Right kidney (tissue), 1 donor: ENCODE measurements at regions not wholly inside any gene's neighbourhood (a gene's known extent, or its start where the extent isn't known, plus 50 kb on each side); places are given as distances from the start of the nearest gene placed in this dataset.

Source experiments
- DNase-seq: peaks from one replicate; pipeline ENCODE4 v3.0.0-alpha.2; 2016

DNA sequence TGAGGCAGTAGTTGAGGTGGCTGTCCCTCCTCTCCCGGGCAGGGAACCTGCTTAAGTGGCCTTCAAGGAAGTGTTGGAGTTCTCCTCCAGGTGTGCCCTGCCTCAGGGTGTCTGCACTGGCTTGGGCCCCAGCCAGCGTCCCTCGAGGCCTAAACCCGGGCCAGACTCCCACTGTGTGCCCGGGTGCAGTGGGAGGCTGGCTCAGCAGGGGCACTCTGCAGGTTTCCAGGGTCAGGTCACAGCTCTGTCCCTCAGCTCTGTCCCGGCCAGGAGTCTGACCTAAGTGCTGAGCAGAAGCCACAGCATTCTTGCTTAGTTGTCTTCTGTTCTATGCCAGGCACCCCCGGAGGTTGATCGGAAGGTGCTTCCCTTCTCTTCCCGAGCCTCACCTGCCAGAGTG, 69.0 kb upstream of the OTOS start:
- DNase-seq: no peak

DNA sequence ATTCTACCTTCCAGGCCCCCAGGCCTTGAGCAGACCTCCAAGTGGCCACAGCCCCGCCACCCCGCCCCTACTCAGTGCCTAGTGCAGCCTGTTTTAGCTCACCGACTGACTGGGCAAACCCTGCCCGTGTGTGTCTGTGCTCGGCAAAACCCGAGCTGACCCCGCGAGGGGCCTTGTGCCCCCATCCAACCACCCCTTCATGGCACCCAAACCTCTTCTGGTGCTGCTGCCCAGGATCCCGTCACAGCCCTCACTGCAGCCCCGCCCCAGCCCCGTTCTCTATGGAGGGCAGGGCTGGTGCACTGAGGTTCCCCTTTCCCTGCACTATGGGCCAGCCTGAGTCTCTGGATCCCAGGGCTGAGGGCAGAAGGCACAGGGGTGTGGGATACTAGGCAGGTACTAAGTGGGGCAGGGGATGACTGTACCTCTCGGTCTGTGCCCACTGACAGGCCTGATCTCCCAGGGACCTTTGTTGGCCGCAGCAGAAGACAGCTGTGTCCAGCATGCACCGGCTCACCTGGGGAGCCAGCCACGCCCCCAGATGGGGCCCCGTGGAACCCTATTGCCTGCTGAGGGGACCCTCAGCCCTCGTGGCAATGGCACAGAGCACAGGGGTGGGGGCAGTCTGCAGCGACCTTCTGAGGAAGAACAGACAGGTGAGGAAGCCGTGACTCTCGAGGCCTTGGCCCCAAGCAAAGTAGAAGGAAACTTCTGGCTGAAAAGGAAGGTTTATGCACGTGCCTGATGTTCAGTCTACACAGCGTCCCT, 69.9 kb upstream of the OTOS start:
- no peak for DNase-seq

DNA sequence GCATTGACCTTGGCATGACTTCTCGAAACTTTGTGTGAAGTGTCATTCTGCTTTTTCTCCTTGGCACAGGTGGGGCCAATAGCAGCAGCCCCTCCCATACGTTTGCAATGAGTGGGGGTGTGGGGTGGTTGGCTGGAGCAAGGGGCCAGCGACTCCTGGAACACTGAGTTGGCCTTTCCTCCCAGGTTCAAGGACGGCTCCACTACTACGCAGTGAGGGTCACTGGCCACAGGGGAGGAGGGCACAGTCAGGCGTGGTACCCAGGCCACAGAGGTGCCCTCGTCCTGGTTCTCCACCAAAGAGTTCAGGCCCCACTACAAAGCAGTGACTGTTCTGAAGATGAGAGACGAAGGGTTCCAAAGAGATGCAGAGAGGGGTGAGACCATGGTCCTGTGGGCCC, 70.6 kb upstream of the OTOS start:
- no peak for DNase-seq

DNA sequence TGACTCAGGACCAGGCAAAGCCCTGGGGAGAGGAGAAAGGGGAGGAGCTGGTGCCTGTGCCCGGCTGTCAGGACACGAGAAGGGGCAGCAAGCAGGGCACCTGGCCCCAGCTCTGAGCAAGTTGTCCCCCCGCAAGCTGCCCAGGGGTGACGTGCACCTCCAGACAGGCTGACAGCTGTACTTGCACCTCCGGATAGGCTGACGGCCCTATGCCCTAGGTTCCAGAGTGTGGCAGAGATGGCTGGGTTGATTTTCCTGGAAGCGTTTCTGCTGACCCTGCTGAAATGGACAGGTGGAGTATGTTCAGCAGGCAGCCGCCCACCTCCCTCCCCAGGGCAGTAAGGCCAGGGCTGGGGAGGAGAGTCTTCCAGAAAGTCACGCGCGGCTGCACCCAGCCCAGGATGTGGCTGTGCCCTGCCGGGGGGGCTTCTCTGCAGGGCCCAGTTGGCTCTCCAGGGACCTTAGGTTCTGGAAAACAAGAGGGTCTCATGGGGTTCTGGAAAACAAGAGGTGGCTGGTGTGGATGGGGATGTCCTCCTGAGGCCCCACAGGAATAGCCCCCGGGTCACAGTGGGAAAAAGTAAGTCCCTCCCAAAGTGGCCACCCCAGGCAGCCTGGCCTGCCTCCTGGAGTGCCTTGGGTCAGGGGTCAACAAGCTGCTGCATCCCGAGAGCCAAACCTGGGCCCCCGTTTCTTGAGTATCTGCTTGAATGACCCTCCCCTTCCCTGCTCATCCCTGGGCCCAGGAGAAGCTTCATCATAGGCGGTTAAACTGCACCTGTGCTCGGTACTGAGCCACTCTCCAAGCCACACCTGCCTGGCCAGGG, 71.4 kb upstream of the OTOS start:
- DNase-seq: no peak

- DNase-seq: no peak
Measured at GRCh38 chr2:240212425-240213225, 72.2 kb upstream of the OTOS start.

- DNase-seq: no peak
Measured at GRCh38 chr2:240213226-240213475, 72.7 kb upstream of the OTOS start.

DNA sequence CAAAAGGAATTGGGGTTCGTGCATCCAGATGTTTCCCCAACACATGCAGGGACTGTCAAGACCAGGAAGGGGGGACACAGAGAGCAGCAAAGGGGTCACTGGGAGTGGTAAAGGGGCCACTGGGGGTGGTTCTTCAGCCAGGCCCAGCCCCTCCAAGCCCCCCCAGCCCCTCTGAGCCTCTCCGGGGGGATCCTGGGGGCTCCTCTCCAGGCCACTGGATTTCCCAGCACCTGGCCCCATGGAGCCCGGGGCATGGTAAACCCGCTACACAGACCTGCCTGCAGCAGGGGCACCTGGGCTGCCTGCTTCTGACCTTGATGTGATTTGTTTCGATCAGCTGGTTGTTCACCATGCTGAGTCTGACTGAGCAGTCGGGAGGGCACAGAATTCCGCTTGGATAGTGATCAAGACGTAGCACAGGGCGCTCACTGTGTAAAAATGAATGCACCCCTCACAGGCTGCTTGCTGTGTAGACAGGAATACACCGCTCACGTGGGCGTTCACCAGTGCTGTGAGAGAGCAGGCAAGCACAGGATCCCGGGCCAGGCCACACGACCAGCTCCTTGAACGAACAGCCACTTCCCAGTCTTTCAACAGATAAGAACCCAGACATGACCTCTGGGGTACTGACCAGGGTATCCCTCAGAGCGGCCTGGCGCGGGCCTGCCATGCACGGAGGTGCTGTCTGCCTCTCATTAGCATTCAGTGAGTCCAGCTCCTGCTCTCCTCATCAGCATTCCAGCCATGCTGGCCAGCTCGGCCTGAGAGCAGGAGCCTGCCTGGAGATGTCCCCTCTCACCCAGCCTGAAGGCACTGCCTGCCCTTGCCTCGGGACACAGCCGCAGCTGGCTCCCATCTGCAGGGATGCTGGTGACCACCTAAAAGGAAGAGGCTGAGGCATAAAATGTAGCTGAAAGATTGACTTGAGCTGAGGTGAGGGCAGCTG, 73.3 kb upstream of the OTOS start:
- no peak for DNase-seq

DNA sequence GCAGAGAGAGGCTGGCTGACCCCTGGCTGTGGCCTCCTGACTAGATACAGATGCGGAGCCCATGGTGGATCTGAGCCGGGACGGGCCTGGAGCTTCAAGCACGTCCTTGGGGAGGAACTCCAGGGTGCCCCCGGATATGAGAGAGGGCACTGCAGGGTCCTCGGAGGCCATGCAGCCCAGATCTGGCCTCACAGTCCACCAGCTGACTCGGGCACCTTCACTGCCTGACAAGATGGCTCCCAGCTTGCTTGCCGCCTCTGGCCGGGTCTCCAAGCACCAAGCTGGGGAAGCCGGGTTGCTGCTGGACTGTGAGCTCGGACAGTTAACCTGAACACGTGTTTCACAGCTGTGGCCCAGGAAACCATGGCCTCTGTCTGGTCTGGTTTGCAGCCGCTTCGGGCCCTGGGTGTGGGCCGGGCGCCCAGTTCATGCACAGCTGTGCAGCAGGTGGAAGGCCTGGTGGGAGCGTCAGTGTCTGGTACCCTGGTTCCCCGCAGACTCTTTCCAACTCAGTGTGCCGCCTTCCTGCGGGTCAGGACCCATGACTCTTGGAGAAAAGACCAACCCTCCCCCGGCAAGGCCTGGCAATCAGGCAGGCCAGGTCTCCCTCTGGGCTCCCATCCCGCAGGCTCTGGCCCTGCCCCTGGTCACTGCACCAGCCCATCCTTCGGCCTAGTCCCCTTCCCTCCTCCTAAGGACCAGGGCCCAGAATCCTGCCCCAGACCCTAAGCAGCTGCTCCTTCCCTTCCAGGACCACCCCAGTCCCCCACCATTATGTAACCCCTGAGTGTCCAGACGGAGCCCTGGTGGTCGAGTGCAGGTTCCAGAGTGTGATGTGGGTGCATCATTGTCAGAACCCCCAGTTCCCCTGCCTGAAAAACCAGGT, 74.6 kb upstream of the OTOS start:
- no peak for DNase-seq

DNA sequence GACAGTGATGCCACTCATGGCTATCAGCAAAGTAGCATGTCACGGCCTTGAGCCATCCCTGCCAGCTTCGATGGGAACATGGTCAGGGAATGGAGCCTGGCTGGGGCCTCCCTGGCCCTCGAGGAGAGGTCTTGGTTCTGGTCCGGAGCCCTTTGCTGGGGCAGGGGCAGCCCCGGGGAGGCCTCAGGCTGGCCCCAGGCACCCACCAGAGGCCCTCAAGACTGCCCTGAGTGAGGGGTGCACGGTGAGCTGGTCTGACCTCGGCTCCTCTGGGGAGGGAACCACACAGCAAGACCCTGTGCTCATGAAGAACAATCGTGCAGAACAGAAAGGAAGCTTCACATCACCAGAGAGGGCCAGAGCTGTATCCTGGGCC, 75.2 kb upstream of the OTOS start:
- DNase-seq: no peak

DNA sequence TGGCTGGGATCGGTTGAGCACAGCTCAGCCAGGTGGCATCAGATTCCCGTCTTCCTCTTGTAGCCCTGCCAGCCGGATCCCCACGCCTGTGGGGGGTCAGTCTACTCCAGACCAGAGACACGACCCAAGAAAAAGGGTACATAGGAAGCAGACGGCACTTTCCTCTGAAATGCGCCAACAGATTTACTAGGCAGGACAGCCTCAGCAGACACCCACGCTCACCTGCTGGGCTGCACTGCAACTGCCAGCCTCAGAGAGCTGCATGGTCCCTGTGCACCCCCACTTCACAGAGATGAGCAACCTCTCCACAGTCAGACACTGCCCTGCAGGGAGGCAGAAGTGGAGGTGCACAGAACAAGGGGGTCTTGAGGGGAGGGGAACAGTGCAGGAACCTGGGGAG, 75.7 kb upstream of the OTOS start:
- DNase-seq: no peak

GRCh38 chr2:240217431-240218301, 77.2 kb upstream of the OTOS start:
- DNase-seq: no peak

DNA sequence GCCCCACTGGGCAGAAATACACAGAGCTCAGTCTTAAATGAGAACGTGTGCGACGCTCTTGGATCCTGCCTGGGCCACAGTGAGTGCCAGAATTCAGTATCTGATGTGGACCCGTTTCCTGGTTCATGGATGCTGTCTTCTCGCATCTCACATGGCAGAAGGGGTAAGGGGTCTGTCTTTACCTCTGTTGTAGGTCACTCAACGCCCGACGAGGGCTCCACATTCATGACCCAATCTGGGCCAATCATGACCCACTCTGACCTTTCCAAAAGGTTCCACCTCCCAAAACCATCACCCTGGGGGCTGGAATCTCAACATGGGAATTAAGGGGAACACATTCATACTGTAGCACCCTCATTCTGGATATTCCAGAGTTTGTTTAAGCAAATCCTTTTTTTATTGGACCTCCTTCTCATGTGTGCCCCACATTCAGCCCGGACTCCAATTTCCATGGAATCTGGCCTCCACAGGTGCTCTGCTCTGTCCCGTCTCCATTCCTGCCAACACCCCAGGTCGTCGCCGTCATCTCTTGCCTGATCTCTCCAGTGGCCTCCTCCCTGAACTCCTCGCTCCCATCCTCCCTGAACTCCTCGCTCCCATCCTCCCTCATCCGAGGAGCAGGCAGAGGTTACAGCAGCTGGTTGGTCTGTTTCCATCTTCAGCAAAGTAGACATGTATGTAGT, 78.9 kb upstream of the OTOS start:
- no peak for DNase-seq

DNA sequence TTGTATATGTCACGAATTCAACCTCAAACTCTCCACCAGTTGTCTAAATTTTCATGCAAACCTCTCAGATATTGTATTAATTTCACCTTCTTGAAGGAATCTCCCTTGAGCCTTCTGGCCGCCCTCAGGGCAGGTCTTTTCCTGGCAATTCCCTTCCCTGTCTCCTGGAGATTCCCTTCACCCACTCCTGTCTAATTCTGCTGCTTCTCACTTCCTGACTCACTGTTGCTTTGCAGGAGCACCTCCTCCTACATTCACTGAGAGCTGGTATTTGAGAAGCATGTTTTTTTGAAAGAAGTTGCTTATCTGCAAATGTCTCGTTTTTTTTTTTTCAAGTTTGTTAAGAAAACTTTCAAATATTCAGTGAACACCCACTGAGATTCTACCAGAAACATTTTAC, 79.9 kb upstream of the OTOS start:
- DNase-seq: no peak

- no peak for DNase-seq
Measured at GRCh38 chr2:240223631-240224030, 83.2 kb upstream of the OTOS start.

- DNase-seq: no peak
Measured at GRCh38 chr2:240224676-240225075, 84.2 kb upstream of the OTOS start.

- no peak for DNase-seq
Measured at GRCh38 chr2:240225131-240225530, 84.7 kb upstream of the OTOS start.

GRCh38 chr2:240225660-240226475, 85.4 kb upstream of the OTOS start:
- DNase-seq: no peak

- DNase-seq: no peak
Measured at GRCh38 chr2:240226672-240227537, 86.4 kb upstream of the OTOS start.
